SK-N-SH (cell line): ENCODE measurements at regions not wholly inside any gene's neighbourhood (a gene's known extent, or its start where the extent isn't known, plus 50 kb on each side); places are given as distances from the start of the nearest gene placed in this dataset.

Source experiments
- CTCF ChIA-PET: fragments of 300-600, 350-600 bp; formaldehyde crosslinking; extraction: SDS; loops from one replicate; lab custom pipeline; 2021; lab: Yijun Ruan, JAX
- POLR2A ChIA-PET: fragments of 350-600 bp; sonication (Branson Sonifier 250); formaldehyde crosslinking; extraction: SDS; loops from one replicate; lab custom pipeline; 2020; ENCODE audit warnings: antibody characterized with exemption, inconsistent platforms; lab: Yijun Ruan, JAX
- DNase-seq: peaks from one replicate; pipeline ENCODE4 v3.0.0; 2012
- H2AFZ ChIP-seq: fragments of 200-600 bp; sonication (generic); 2 replicates; pipeline ENCODE4 v1.8.1; 2016; ENCODE audit warnings: antibody characterized with exemption, mild to moderate bottlenecking, low read depth
- H3F3A ChIP-seq: fragments of 200-600 bp; sonication (generic); replicated peaks from 2 replicates; pipeline ENCODE3; 2016; ENCODE audit warnings: antibody characterized with exemption, mild to moderate bottlenecking; ENCODE audit not compliant: insufficient read depth
- H3K27ac ChIP-seq, 2 experiments: fragments of 200-500 bp in 1 of 2; fragments of 200-600 bp in 1 of 2; sonication (Bioruptor generic) in 1 of 2; sonication (generic), shearing (Covaris generic) in 1 of 2; 2 replicates each; pipeline versions ENCODE4 v1.5.1 to v1.6.1; 2014 to 2016; ENCODE audit warnings: low read depth in 2 of 2, inconsistent platforms in 1 of 2, low read length in 1 of 2, mild to moderate bottlenecking in 1 of 2, mixed read lengths in 1 of 2
- H3K27me3 ChIP-seq: fragments of 200-600 bp; sonication (generic), shearing (Covaris generic); 2 replicates; pipeline ENCODE4 v1.6.1; 2016; ENCODE audit warnings: mixed run types; ENCODE audit not compliant: insufficient read depth
- H3K36me3 ChIP-seq, 2 experiments: fragments of 200-500 bp in 1 of 2; fragments of 200-600 bp in 1 of 2; sonication (Bioruptor generic) in 1 of 2; sonication (generic) in 1 of 2; replicated peaks in 1 of 2; 2 replicates each; pipeline versions ENCODE3 to v1.5.1; 2014 to 2016; ENCODE audit warnings: low read length in 1 of 2, mild to moderate bottlenecking in 1 of 2; ENCODE audit not compliant: insufficient read depth in 2 of 2, control insufficient read depth in 1 of 2
- H3K4me1 ChIP-seq, 2 experiments: fragments of 200-500 bp in 1 of 2; fragments of 200-600 bp in 1 of 2; sonication (Bioruptor generic) in 1 of 2; sonication (generic), shearing (Covaris generic) in 1 of 2; 2 replicates each; pipeline versions ENCODE4 v1.5.1 to v1.6.1; 2014 to 2016; ENCODE audit warnings: low read depth in 1 of 2, low read length in 1 of 2, mixed run types in 1 of 2; ENCODE audit not compliant: insufficient read depth in 2 of 2, control insufficient read depth in 1 of 2
- H3K4me2 ChIP-seq: fragments of 200-600 bp; sonication (generic), shearing (Covaris generic); 2 replicates; pipeline ENCODE4 v1.6.1; 2017; ENCODE audit warnings: mixed run types
- H3K4me3 ChIP-seq, 2 experiments: fragments of 200-500 bp in 1 of 2; fragments of 200-600 bp in 1 of 2; sonication (Bioruptor generic) in 1 of 2; sonication (generic), shearing (Covaris generic) in 1 of 2; 2 replicates each; pipeline versions ENCODE4 v1.5.1 to v1.8.1; 2014 to 2016; ENCODE audit warnings: low read depth in 2 of 2, inconsistent platforms in 1 of 2, low read length in 1 of 2, mild to moderate bottlenecking in 1 of 2, mixed read lengths in 1 of 2, moderate library complexity in 1 of 2
- H3K79me2 ChIP-seq: fragments of 200-600 bp; sonication (generic); 2 replicates; pipeline ENCODE4 v1.8.1; 2017; ENCODE audit warnings: mild to moderate bottlenecking; ENCODE audit not compliant: insufficient read depth
- H3K9ac ChIP-seq: fragments of 200-600 bp; sonication (generic); 2 replicates; pipeline ENCODE4 v1.6.1; 2017; ENCODE audit warnings: mixed run types
- H3K9me2 ChIP-seq: fragments of 200-600 bp; sonication (generic); 2 replicates; pipeline ENCODE4 v1.6.1; 2017; ENCODE audit warnings: mixed run types
- H3K9me3 ChIP-seq: fragments of 200-600 bp; sonication (generic); 2 replicates; pipeline ENCODE4 v1.6.1; 2017; ENCODE audit warnings: mixed run types, mild to moderate bottlenecking, moderate library complexity
- H4K20me1 ChIP-seq: fragments of 200-600 bp; sonication (generic); 2 replicates; pipeline ENCODE4 v1.6.1; 2017; ENCODE audit warnings: mild to moderate bottlenecking, mixed run types; ENCODE audit not compliant: insufficient read depth
- ELF1 ChIP-seq: IDR thresholded peaks from 2 replicates; pipeline ENCODE4 v1.4.0; 2012
- FOXM1 ChIP-seq: IDR thresholded peaks from 2 replicates; pipeline ENCODE4 v1.4.0; 2012; ENCODE audit warnings: low read depth, mild to moderate bottlenecking
- GATA2 ChIP-seq: sonication (generic); formaldehyde crosslinking; IDR thresholded peaks from 2 replicates; pipeline ENCODE4 v1.5.0; 2020; ENCODE audit warnings: mild to moderate bottlenecking, missing genetic modification reagents
- MXI1 ChIP-seq: IDR thresholded peaks from 2 replicates; pipeline ENCODE4 v1.6.1; 2012; ENCODE audit warnings: mild to moderate bottlenecking, low read depth, low read length, improper control_type of control experiment
- NFIC ChIP-seq: IDR thresholded peaks from 2 replicates; pipeline ENCODE4 v1.4.0; 2012; ENCODE audit warnings: borderline replicate concordance
- RAD21 ChIP-seq: IDR thresholded peaks from 2 replicates; pipeline ENCODE4 v1.6.1; 2012; ENCODE audit warnings: mild to moderate bottlenecking, low read length
- TAF1 ChIP-seq: IDR thresholded peaks from 2 replicates; pipeline ENCODE4 v1.6.1; 2012; ENCODE audit warnings: low read depth, mild to moderate bottlenecking, low read length, moderate library complexity, borderline replicate concordance
- WGBS: methylation state at CpG from one replicate; pipeline ENCODE4 v1.1.6; 2017; ENCODE audit warnings: low lambda C conversion rate; 5-methylcytosine and 5-hydroxymethylcytosine counted together
- TF ChIP-seq, protein P1 (sequence below): fragments of 150-350 bp; IDR thresholded peaks from 2 replicates; pipeline ENCODE4 v1.6.1; 2016; ENCODE audit warnings: mild to moderate bottlenecking, low read depth, low read length
- TF ChIP-seq, protein P2 (sequence below): fragments of 150-350 bp; IDR thresholded peaks from 2 replicates; pipeline ENCODE4 v1.6.1; 2017; ENCODE audit warnings: antibody characterized with exemption, low read length, low read depth, borderline replicate concordance
- TF ChIP-seq, protein P3 (sequence below): fragments of 200-600 bp; sonication (generic); IDR thresholded peaks from 2 replicates; pipeline ENCODE4 v1.6.1; 2017; ENCODE audit warnings: antibody characterized with exemption, mild to moderate bottlenecking, moderate library complexity
- TF ChIP-seq, protein P4 (sequence below): IDR thresholded peaks from 2 replicates; pipeline ENCODE4 v1.4.0; 2012; ENCODE audit warnings: low read depth, borderline replicate concordance

- ChIA-PET POLR2A (no interaction called here), CTCF (no interaction called here)
- H3F3A ChIP-seq = no peaks in the 10 kb centered on the region
- H3K27me3 ChIP-seq = no peaks in the 10 kb centered on the region
- no peaks in the 10 kb centered on the region for H3K79me2 ChIP-seq
- H3K4me2 ChIP-seq = no peak overlapping the region
- no peaks in the 10 kb centered on the region for H3K9me2 ChIP-seq
- no peak overlapping the region for H3K27ac ChIP-seq
- no peak overlapping the region for H2AFZ ChIP-seq
- no peak overlapping the region for H3K4me3 ChIP-seq
- WGBS = 37% methylated on average over 7 of the region's 7 CpGs
- no peaks in the 10 kb centered on the region for H4K20me1 ChIP-seq
- H3K36me3 ChIP-seq = no peaks in the 10 kb centered on the region
- no peak overlapping the region for H3K9ac ChIP-seq
- DNase-seq = no peak
- no peak for TF ChIP-seq TAF1
- H3K4me1 ChIP-seq = peaks cover 0 to 6% of the 10 kb centered on the region in 2 experiments; a peak in 1 of 4 replicates
- H3K9me3 ChIP-seq = no peaks in the 10 kb centered on the region
Measured at GRCh38 chr10:131700032-131700431, 200.8 kb upstream of the PPP2R2D start.

DNA sequence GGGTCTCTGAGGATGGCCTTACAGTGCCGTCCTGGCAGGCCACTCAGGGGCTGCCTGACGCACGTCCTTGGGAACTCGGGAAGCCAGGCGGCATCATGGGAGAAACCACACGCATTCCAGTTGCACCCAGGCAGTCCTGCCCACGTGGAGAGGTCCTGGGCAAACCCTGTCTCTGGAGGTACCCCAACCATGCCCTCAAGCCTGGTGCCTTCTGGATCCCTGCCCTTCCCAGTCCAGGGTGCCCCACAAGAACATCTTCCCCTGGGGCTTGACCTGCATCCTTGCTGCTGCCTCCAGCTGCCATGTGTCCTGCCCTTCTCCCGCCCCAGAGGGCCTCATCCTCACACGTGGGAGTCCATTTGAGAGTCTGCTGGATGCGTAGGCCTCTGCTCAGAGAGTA, 200.3 kb upstream of the PPP2R2D start:
- Histone ChIP-seq H3K9me2 (no peaks in the 10 kb centered on the region), H3K79me2 (no peaks in the 10 kb centered on the region), H3K27me3 (no peaks in the 10 kb centered on the region), H2AFZ (no peak overlapping the region), H3K4me1 (peaks cover 0 to 6% of the 10 kb centered on the region in 2 experiments; a peak in 1 of 4 replicates), H3K4me3 (no peak overlapping the region), H3K9me3 (no peaks in the 10 kb centered on the region), H3K36me3 (no peaks in the 10 kb centered on the region), H3K9ac (no peak overlapping the region), H4K20me1 (no peaks in the 10 kb centered on the region), H3K27ac (no peak overlapping the region), H3F3A (no peaks in the 10 kb centered on the region), H3K4me2 (no peak overlapping the region)
- POLR2A ChIA-PET = no interaction called here
- 48% methylated on average over 9 of the region's 10 CpGs for WGBS
- CTCF ChIA-PET = no interaction called here
- no peak for DNase-seq
- TF ChIP-seq, protein P1, sequence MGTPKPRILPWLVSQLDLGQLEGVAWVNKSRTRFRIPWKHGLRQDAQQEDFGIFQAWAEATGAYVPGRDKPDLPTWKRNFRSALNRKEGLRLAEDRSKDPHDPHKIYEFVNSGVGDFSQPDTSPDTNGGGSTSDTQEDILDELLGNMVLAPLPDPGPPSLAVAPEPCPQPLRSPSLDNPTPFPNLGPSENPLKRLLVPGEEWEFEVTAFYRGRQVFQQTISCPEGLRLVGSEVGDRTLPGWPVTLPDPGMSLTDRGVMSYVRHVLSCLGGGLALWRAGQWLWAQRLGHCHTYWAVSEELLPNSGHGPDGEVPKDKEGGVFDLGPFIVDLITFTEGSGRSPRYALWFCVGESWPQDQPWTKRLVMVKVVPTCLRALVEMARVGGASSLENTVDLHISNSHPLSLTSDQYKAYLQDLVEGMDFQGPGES = no peak
- TF ChIP-seq, protein P2, sequence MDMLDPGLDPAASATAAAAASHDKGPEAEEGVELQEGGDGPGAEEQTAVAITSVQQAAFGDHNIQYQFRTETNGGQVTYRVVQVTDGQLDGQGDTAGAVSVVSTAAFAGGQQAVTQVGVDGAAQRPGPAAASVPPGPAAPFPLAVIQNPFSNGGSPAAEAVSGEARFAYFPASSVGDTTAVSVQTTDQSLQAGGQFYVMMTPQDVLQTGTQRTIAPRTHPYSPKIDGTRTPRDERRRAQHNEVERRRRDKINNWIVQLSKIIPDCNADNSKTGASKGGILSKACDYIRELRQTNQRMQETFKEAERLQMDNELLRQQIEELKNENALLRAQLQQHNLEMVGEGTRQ = no peak
- no peak for TF ChIP-seq NFIC
- no peak for TF ChIP-seq MXI1
- no peak for TF ChIP-seq ELF1
- TF ChIP-seq RAD21 = no peak
- no peak for TF ChIP-seq GATA2 (CRISPR knock-in tag)
- TF ChIP-seq, protein P3, sequence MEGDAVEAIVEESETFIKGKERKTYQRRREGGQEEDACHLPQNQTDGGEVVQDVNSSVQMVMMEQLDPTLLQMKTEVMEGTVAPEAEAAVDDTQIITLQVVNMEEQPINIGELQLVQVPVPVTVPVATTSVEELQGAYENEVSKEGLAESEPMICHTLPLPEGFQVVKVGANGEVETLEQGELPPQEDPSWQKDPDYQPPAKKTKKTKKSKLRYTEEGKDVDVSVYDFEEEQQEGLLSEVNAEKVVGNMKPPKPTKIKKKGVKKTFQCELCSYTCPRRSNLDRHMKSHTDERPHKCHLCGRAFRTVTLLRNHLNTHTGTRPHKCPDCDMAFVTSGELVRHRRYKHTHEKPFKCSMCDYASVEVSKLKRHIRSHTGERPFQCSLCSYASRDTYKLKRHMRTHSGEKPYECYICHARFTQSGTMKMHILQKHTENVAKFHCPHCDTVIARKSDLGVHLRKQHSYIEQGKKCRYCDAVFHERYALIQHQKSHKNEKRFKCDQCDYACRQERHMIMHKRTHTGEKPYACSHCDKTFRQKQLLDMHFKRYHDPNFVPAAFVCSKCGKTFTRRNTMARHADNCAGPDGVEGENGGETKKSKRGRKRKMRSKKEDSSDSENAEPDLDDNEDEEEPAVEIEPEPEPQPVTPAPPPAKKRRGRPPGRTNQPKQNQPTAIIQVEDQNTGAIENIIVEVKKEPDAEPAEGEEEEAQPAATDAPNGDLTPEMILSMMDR = no peak
- no peak for TF ChIP-seq FOXM1
- TF ChIP-seq, protein P4, sequence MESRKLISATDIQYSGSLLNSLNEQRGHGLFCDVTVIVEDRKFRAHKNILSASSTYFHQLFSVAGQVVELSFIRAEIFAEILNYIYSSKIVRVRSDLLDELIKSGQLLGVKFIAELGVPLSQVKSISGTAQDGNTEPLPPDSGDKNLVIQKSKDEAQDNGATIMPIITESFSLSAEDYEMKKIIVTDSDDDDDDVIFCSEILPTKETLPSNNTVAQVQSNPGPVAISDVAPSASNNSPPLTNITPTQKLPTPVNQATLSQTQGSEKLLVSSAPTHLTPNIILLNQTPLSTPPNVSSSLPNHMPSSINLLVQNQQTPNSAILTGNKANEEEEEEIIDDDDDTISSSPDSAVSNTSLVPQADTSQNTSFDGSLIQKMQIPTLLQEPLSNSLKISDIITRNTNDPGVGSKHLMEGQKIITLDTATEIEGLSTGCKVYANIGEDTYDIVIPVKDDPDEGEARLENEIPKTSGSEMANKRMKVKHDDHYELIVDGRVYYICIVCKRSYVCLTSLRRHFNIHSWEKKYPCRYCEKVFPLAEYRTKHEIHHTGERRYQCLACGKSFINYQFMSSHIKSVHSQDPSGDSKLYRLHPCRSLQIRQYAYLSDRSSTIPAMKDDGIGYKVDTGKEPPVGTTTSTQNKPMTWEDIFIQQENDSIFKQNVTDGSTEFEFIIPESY = no peak
